Epithelial cell of proximal tubule (primary cell): ENCODE measurements at regions not wholly inside any gene's neighbourhood (a gene's known extent, or its start where the extent isn't known, plus 50 kb on each side); places are given as distances from the start of the nearest gene placed in this dataset.

Experiments used
- DNase-seq: peaks from one replicate; pipeline ENCODE4 v3.0.0-alpha.2; 2011; ENCODE audit warnings: low read depth
- H3K4me3 ChIP-seq: 2 replicates; pipeline ENCODE4 v1.5.1; 2011; ENCODE audit warnings: low read depth, mild to moderate bottlenecking, low read length
- CTCF ChIP-seq: conservative IDR thresholded peaks from 2 replicates; pipeline ENCODE4 v1.5.1; 2012; ENCODE audit warnings: low read depth, mild to moderate bottlenecking, low read length

- DNase-seq = no peak
- H3K4me3 ChIP-seq = no peak overlapping the region
- TF ChIP-seq CTCF = no peak
Measured at GRCh38 chr3:162269636-162270458, 773.2 kb downstream of the OTOL1 start.

- no peak for DNase-seq
- no peak for TF ChIP-seq CTCF
- H3K4me3 ChIP-seq = no peak overlapping the region
Measured at GRCh38 chr3:162274070-162274469, 777.5 kb downstream of the OTOL1 start.

DNA sequence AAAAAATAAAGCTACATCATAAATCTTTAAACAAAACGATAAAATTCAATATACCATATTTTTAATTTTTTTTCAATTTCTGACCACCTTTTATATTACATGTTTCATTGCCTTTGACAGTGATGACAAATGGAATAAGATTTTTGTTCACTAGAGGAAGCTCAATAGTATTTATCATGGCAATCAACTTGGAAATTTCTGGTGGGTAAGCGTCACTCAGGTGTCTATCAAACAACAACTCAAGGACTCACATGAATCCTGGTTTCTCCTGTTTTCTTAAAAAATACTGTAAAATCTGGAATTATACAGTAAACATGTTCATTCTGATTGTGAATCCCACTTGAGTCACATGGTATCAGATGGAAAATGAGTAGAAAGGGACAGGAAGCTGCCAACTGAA, 782.2 kb downstream of the OTOL1 start:
- no peak for DNase-seq
- TF ChIP-seq CTCF = no peak
- no peak overlapping the region for H3K4me3 ChIP-seq

GRCh38 chr3:162285259-162285658, 788.7 kb downstream of the OTOL1 start:
- TF ChIP-seq CTCF = no peak
- DNase-seq = no peak
- no peak overlapping the region for H3K4me3 ChIP-seq

GRCh38 chr3:162287600-162287999, 791.0 kb downstream of the OTOL1 start:
- no peak overlapping the region for H3K4me3 ChIP-seq
- no peak for DNase-seq
- TF ChIP-seq CTCF = no peak

GRCh38 chr3:162292409-162292808, 795.8 kb downstream of the OTOL1 start:
- TF ChIP-seq CTCF = no peak
- H3K4me3 ChIP-seq = no peak overlapping the region
- no peak for DNase-seq

GRCh38 chr3:162295323-162295983, 798.8 kb downstream of the OTOL1 start:
- TF ChIP-seq CTCF = no peak
- H3K4me3 ChIP-seq = no peak overlapping the region
- DNase-seq = peak; percentile 73
